SU-DHL-6 (cell line): ENCODE measurements at regions not wholly inside any gene's neighbourhood (a gene's known extent, or its start where the extent isn't known, plus 50 kb on each side); places are given as distances from the start of the nearest gene placed in this dataset.

Experiments used
- H2AFZ ChIP-seq: fragments of 200-600 bp; sonication (generic); 2 replicates; pipeline ENCODE4 v1.6.1; 2014; ENCODE audit warnings: low read depth, mild to moderate bottlenecking, moderate library complexity, mixed read lengths, antibody characterized with exemption, low read length; ENCODE audit not compliant: severe bottlenecking
- H3F3A ChIP-seq: fragments of 200-600 bp; shearing (Covaris generic); 2 replicates; pipeline ENCODE4 v1.6.0; 2016; ENCODE audit warnings: antibody characterized with exemption, mild to moderate bottlenecking; ENCODE audit not compliant: insufficient read depth
- H3K27ac ChIP-seq: fragments of 200-600 bp; sonication (generic); 2 replicates; pipeline ENCODE4 v1.5.1; 2016; ENCODE audit warnings: low read depth, mild to moderate bottlenecking, low read length, moderate library complexity, mixed read lengths
- H3K27me3 ChIP-seq: fragments of 200-600 bp; sonication (generic), shearing (Covaris generic); 2 replicates; pipeline ENCODE4 v1.6.0; 2014; ENCODE audit warnings: mild to moderate bottlenecking, low read length
- H3K36me3 ChIP-seq: fragments of 200-600 bp; sonication (generic); 2 replicates; pipeline ENCODE4 v1.6.1; 2014; ENCODE audit warnings: mild to moderate bottlenecking, low read length, mixed read lengths
- H3K4me2 ChIP-seq: fragments of 300-600, 200-600 bp; shearing (Covaris generic), sonication (generic); 2 replicates; pipeline ENCODE4 v1.6.0; 2014; ENCODE audit warnings: low read length, low read depth, mild to moderate bottlenecking; ENCODE audit not compliant: poor library complexity, severe bottlenecking
- H3K4me3 ChIP-seq: fragments of 200-600 bp; sonication (generic); 2 replicates; pipeline ENCODE4 v1.5.1; 2014; ENCODE audit warnings: antibody characterized with exemption, low read length, mild to moderate bottlenecking, mixed read lengths; ENCODE audit not compliant: insufficient read depth, poor library complexity, severe bottlenecking
- H3K79me2 ChIP-seq: fragments of 200-600 bp; sonication (generic); 2 replicates; pipeline ENCODE4 v1.6.1; 2014; ENCODE audit warnings: mild to moderate bottlenecking, low read length, moderate library complexity; ENCODE audit not compliant: insufficient read depth
- H3K9ac ChIP-seq: fragments of 200-600 bp; sonication (generic); 2 replicates; pipeline ENCODE4 v1.7.0; 2014; ENCODE audit warnings: mild to moderate bottlenecking, low read length
- H3K9me2 ChIP-seq: fragments of 200-600 bp; sonication (generic); replicated peaks from 2 replicates; pipeline ENCODE4 v1.6.1; 2014; ENCODE audit warnings: low read length; ENCODE audit not compliant: insufficient read depth
- H3K9me3 ChIP-seq: fragments of 200-600 bp; sonication (generic); 2 replicates; pipeline ENCODE4 v1.6.1; 2014; ENCODE audit warnings: low read length, mixed read lengths; ENCODE audit not compliant: insufficient read depth
- H4K20me1 ChIP-seq: fragments of 200-600 bp; sonication (generic); 2 replicates; pipeline ENCODE4 v1.6.1; 2014; ENCODE audit warnings: low read depth, mild to moderate bottlenecking, antibody characterized with exemption, low read length, moderate library complexity, mixed read lengths
- CTCF ChIP-seq: fragments of 200-600 bp; sonication (generic); IDR thresholded peaks from one replicate; pipeline ENCODE4 v1.5.1; 2017; ENCODE audit warnings: antibody characterized with exemption, mild to moderate bottlenecking, low read length, moderate library complexity; ENCODE audit not compliant: insufficient read depth, poor library complexity, severe bottlenecking
- EZH2phosphoT487 ChIP-seq: fragments of 200-600 bp; sonication (generic), shearing (Covaris generic); conservative IDR thresholded peaks from 2 replicates; pipeline ENCODE4 v1.6.1; 2018; ENCODE audit warnings: mild to moderate bottlenecking, antibody characterized with exemption, low read length, moderate library complexity, mixed read lengths

- Histone ChIP-seq H3K27ac (no peak overlapping the region), H4K20me1 (no peaks in the 10 kb centered on the region), H3K79me2 (no peaks in the 10 kb centered on the region), H3K9me3 (no peaks in the 10 kb centered on the region), H3K4me3 (no peak overlapping the region), H3K4me2 (no peak overlapping the region), H3K9me2 (no peaks in the 10 kb centered on the region), H3F3A (no peaks in the 10 kb centered on the region), H2AFZ (no peak overlapping the region), H3K27me3 (no peaks in the 10 kb centered on the region), H3K9ac (no peak overlapping the region), H3K36me3 (no peaks in the 10 kb centered on the region)
- TF ChIP-seq EZH2phosphoT487 (no peak), CTCF (no peak)
Measured at GRCh38 chr6:121505284-121505683, 69.8 kb downstream of the GJA1 start.

- Histone ChIP-seq H3K9me3 (no peaks in the 10 kb centered on the region), H3K27ac (no peak overlapping the region), H3F3A (no peaks in the 10 kb centered on the region), H3K36me3 (no peaks in the 10 kb centered on the region), H2AFZ (no peak overlapping the region), H3K79me2 (no peaks in the 10 kb centered on the region), H3K9ac (no peak overlapping the region), H3K9me2 (no peaks in the 10 kb centered on the region), H3K27me3 (no peaks in the 10 kb centered on the region), H3K4me3 (no peak overlapping the region), H3K4me2 (no peak overlapping the region), H4K20me1 (no peaks in the 10 kb centered on the region)
- TF ChIP-seq CTCF (no peak), EZH2phosphoT487 (no peak)
Measured at GRCh38 chr6:121506761-121507754, 71.6 kb downstream of the GJA1 start.

- H3K9me3 ChIP-seq = no peaks in the 10 kb centered on the region
Measured at GRCh38 chr6:121510568-121511177, 75.2 kb downstream of the GJA1 start.

More at GRCh38 chr6:121510568-121511177, 75.2 kb downstream of the GJA1 start:
- Histone ChIP-seq H3F3A (no peaks in the 10 kb centered on the region), H3K27me3 (no peaks in the 10 kb centered on the region), H4K20me1 (no peaks in the 10 kb centered on the region), H3K79me2 (no peaks in the 10 kb centered on the region), H3K9ac (no peak overlapping the region), H3K36me3 (no peaks in the 10 kb centered on the region), H3K4me3 (no peak overlapping the region), H2AFZ (no peak overlapping the region), H3K9me2 (no peaks in the 10 kb centered on the region), H3K27ac (no peak overlapping the region), H3K4me2 (no peak overlapping the region)
- TF ChIP-seq EZH2phosphoT487 = no peak
- no peak for TF ChIP-seq CTCF
